Type B pancreatic cell (in vitro differentiated cells): ENCODE measurements at regions not wholly inside any gene's neighbourhood (a gene's known extent, or its start where the extent isn't known, plus 50 kb on each side); places are given as distances from the start of the nearest gene placed in this dataset.

Experiments used
- DNase-seq: peaks from one replicate; pipeline ENCODE4 v3.0.0; 2021; ENCODE audit warnings: mixed read lengths; ENCODE audit not compliant: unreplicated experiment; ENCODE audit errors: extremely low spot score
- H3K27ac Mint-ChIP-seq: 2 replicates; pipeline ENCODE4 v1.8.0; 2021; ENCODE audit warnings: mild to moderate bottlenecking, mixed read lengths
- H3K27me3 Mint-ChIP-seq: 2 replicates; pipeline ENCODE4 v1.8.0; 2021; ENCODE audit warnings: mixed read lengths
- H3K36me3 Mint-ChIP-seq: 2 replicates; pipeline ENCODE4 v1.8.0; 2021; ENCODE audit warnings: mixed read lengths
- H3K4me1 Mint-ChIP-seq: one replicate; pipeline ENCODE4 v1.8.0; 2021; ENCODE audit warnings: mixed read lengths; ENCODE audit not compliant: unreplicated experiment
- H3K4me3 Mint-ChIP-seq: 2 replicates; pipeline ENCODE4 v1.8.0; 2021; ENCODE audit warnings: mild to moderate bottlenecking, mixed read lengths
- H3K9me3 Mint-ChIP-seq: 2 replicates; pipeline ENCODE4 v1.8.0; 2021; ENCODE audit warnings: mixed read lengths
- TF ChIP-seq, protein P1 (sequence below): fragments of 200-600 bp; sonication (generic); conservative IDR thresholded peaks from 2 replicates; pipeline ENCODE4 v1.5.0; 2021; ENCODE audit warnings: antibody characterized with exemption, mild to moderate bottlenecking

DNA sequence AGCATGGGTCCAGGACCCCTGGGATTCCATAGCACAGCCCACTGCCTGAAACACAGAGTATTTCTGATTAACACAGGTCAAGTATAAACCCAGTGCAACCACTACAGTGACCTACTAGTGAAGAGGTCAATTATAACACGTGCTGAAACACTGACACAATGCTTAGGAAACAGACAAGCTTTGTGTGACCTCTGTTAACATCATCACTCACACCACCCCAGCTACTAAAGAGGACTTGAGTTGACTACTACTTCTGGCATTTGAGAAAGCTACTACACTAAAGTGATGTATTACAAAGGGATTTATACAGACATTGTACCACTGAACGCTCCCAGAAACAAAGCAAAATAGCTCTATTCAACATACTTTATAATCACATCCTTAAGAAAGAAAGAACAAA, 1935.9 kb upstream of the PCDH20 start:
- TF ChIP-seq, protein P1, sequence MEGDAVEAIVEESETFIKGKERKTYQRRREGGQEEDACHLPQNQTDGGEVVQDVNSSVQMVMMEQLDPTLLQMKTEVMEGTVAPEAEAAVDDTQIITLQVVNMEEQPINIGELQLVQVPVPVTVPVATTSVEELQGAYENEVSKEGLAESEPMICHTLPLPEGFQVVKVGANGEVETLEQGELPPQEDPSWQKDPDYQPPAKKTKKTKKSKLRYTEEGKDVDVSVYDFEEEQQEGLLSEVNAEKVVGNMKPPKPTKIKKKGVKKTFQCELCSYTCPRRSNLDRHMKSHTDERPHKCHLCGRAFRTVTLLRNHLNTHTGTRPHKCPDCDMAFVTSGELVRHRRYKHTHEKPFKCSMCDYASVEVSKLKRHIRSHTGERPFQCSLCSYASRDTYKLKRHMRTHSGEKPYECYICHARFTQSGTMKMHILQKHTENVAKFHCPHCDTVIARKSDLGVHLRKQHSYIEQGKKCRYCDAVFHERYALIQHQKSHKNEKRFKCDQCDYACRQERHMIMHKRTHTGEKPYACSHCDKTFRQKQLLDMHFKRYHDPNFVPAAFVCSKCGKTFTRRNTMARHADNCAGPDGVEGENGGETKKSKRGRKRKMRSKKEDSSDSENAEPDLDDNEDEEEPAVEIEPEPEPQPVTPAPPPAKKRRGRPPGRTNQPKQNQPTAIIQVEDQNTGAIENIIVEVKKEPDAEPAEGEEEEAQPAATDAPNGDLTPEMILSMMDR = no peak
- Mint-ChIP-seq H3K27ac (no peak overlapping the region), H3K4me1 (no peaks in the 10 kb centered on the region), H3K4me3 (no peak overlapping the region), H3K9me3 (no peaks in the 10 kb centered on the region), H3K27me3 (no peaks in the 10 kb centered on the region), H3K36me3 (no peaks in the 10 kb centered on the region)
- DNase-seq = no peak

DNA sequence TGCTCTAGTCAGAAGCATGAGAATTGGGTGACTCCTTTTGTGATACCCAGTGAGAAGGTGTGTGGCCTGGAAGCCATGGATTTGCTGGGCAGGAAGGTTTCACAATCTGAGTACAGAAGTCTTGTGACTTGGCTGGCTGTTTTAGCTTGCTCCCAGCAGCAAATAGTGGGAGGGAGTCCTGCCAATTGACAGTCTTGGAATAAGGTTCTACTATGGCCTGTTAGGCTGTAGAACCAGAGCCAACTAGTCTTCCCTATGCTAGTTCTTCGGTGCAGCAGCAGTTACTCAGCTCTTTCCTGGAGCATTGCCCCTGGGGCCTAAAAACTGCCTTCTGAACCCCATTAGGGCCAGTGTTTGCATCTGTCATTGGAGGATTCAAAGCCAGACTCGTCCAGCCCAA, 1935.4 kb upstream of the PCDH20 start:
- Mint-ChIP-seq H3K27me3 (no peaks in the 10 kb centered on the region), H3K27ac (no peak overlapping the region), H3K36me3 (no peaks in the 10 kb centered on the region), H3K9me3 (no peaks in the 10 kb centered on the region), H3K4me3 (no peak overlapping the region), H3K4me1 (no peaks in the 10 kb centered on the region)
- TF ChIP-seq, protein P1 = no peak
- no peak for DNase-seq

DNA sequence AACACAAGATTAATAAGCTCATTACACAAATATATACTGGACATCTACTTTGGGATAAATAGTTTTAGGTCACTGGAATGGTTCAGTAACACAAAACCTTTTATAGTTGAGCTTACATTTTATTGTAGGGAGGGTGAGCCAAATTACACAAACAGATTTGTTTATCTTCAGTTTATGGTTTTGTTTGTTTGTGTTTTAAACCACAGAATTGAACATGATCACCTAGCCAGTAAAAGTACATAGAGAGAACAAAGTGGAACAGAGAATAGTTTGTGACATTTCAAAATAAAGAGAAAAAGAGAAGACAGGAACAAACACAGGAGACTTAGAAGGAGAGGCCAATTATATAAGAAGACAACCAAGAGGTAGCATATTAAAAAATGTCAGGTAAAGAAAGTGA, 1930.2 kb upstream of the PCDH20 start:
- TF ChIP-seq, protein P1 = no peak
- no peaks in the 10 kb centered on the region for H3K36me3 Mint-ChIP-seq
- H3K27ac Mint-ChIP-seq = no peak overlapping the region
- no peaks in the 10 kb centered on the region for H3K9me3 Mint-ChIP-seq
- H3K4me1 Mint-ChIP-seq = no peaks in the 10 kb centered on the region
- H3K4me3 Mint-ChIP-seq = no peak overlapping the region
- DNase-seq = no peak
- H3K27me3 Mint-ChIP-seq = no peaks in the 10 kb centered on the region

DNA sequence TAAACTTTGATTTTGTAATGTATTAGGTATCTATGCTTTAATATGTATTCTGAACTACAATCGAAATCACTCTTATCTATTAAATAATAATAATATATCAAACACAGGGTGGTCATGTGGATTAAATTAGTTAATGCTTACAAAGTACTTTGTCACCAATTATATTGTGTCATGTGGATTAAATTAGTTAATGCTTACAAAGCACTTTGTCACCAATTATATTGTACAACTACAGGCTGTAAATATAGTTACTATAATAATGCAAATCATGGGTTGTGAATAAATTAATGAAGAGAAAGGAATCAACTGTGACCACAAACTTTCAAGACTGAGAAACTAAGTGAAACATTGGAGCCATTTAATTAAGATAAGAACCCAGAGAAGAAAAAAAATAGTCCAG, 1929.1 kb upstream of the PCDH20 start:
- no peak overlapping the region for H3K4me3 Mint-ChIP-seq
- no peak for DNase-seq
- TF ChIP-seq, protein P1 = no peak
- H3K4me1 Mint-ChIP-seq = no peaks in the 10 kb centered on the region
- H3K27ac Mint-ChIP-seq = no peak overlapping the region
- H3K27me3 Mint-ChIP-seq = no peaks in the 10 kb centered on the region
- no peaks in the 10 kb centered on the region for H3K9me3 Mint-ChIP-seq
- H3K36me3 Mint-ChIP-seq = no peaks in the 10 kb centered on the region

DNA sequence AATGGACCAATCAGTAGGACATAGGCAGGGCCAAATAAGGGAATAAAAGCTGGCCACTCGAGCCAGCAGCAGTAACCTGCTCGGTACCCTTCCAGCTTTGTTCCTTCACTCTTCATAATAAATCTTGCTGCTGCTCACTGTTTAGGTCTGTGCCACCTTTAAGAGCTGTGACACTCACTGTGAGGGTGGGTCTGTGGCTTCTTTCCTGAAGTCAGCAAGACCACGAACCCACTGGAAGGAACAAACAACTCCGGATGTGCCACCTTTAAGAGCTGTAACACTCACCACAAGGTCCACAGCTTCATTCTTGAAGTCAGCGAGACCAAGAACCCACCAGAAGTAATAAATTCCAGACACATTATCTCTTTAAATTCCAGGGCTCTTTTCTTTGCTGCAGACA, 1922.3 kb upstream of the PCDH20 start:
- TF ChIP-seq, protein P1 = no peak
- H3K36me3 Mint-ChIP-seq = no peaks in the 10 kb centered on the region
- no peaks in the 10 kb centered on the region for H3K27me3 Mint-ChIP-seq
- no peak for DNase-seq
- peaks cover 6% of the 10 kb centered on the region for H3K9me3 Mint-ChIP-seq
- H3K4me3 Mint-ChIP-seq = no peak overlapping the region
- H3K27ac Mint-ChIP-seq = no peak overlapping the region
- H3K4me1 Mint-ChIP-seq = no peaks in the 10 kb centered on the region

DNA sequence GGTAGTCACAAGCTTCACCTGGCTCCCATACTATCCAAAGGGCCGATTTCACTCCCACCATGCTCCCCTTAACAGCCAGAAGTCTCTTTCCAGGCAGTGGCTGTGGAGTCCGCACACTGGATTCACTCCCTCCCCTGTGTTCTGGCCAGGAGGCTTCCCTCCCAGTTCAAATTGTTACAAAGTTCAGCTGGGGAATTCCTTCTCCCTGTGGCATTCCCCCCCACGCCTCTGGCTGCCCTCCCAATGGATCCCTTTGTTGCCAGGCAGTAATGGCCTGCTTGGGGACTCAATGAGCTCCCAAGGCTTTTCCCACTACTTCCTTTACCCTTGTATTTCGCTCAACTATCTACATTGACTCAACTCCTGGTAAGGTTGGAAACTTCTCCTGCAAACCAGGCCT, 1921.4 kb upstream of the PCDH20 start:
- H3K27ac Mint-ChIP-seq = no peak overlapping the region
- TF ChIP-seq, protein P1 = no peak
- H3K27me3 Mint-ChIP-seq = no peaks in the 10 kb centered on the region
- H3K36me3 Mint-ChIP-seq = no peaks in the 10 kb centered on the region
- no peak overlapping the region for H3K4me3 Mint-ChIP-seq
- H3K9me3 Mint-ChIP-seq = peaks cover 6% of the 10 kb centered on the region
- H3K4me1 Mint-ChIP-seq = no peaks in the 10 kb centered on the region
- no peak for DNase-seq
